ENCODE measurements at regions not wholly inside any gene's neighbourhood (a gene's known extent, or its start where the extent isn't known, plus 50 kb on each side); places are given as distances from the start of the nearest gene placed in this dataset.

GRCh38 chr2:39501412-39501811 is 64.3 kb upstream of the MAP4K3 start:
- no peak overlapping the region for H3K27ac Mint-ChIP-seq (ENCODE audit: unreplicated experiment)
- no peak for DNase-seq (ENCODE audit: low spot score)
- no peaks in the 10 kb centered on the region for H3K27me3 Mint-ChIP-seq (ENCODE audit: low read depth)
- no peak for TF ChIP-seq CTCF (IDR thresholded peaks at IDR 0.05)
- no peak overlapping the region for H3K4me3 Mint-ChIP-seq (ENCODE audit: unreplicated experiment)
- no peaks in the 10 kb centered on the region for H3K36me3 Mint-ChIP-seq (ENCODE audit: low read depth)
- peaks cover 46% of the 10 kb centered on the region for H3K4me1 Mint-ChIP-seq (ENCODE audit: low read depth)
- peaks cover 3% of the 10 kb centered on the region for H3K9me3 Mint-ChIP-seq (ENCODE audit: low read depth)

- H3K27ac Mint-ChIP-seq (ENCODE audit: unreplicated experiment) = no peak overlapping the region
- DNase-seq (ENCODE audit: low spot score) = no peak
- no peak for TF ChIP-seq CTCF (IDR thresholded peaks at IDR 0.05)
Measured at GRCh38 chr2:39503277-39503676, 66.2 kb upstream of the MAP4K3 start.

GRCh38 chr2:39504790-39505335 is 67.8 kb upstream of the MAP4K3 start:
- no peaks in the 10 kb centered on the region for H3K9me3 Mint-ChIP-seq (ENCODE audit: low read depth)
- no peaks in the 10 kb centered on the region for H3K36me3 Mint-ChIP-seq (ENCODE audit: low read depth)
- TF ChIP-seq CTCF (IDR thresholded peaks at IDR 0.05) = no peak
- peaks cover 47% of the 10 kb centered on the region for H3K4me1 Mint-ChIP-seq (ENCODE audit: low read depth)
- no peaks in the 10 kb centered on the region for H3K27me3 Mint-ChIP-seq (ENCODE audit: low read depth)
- no peak for DNase-seq (ENCODE audit: low spot score)
- H3K27ac Mint-ChIP-seq (ENCODE audit: unreplicated experiment) = peak overlapping the region; percentile 87
- peak overlapping the region; percentile 29 for H3K4me3 Mint-ChIP-seq (ENCODE audit: unreplicated experiment)

More at GRCh38 chr2:39503277-39503676, 66.2 kb upstream of the MAP4K3 start:
- Mint-ChIP-seq H3K27me3 (ENCODE audit: low read depth) (no peaks in the 10 kb centered on the region), H3K36me3 (ENCODE audit: low read depth) (no peaks in the 10 kb centered on the region), H3K4me1 (ENCODE audit: low read depth) (peaks cover 41% of the 10 kb centered on the region), H3K4me3 (ENCODE audit: unreplicated experiment) (no peak overlapping the region), H3K9me3 (ENCODE audit: low read depth) (no peaks in the 10 kb centered on the region)

GRCh38 chr2:39506215-39506614 is 69.1 kb upstream of the MAP4K3 start:
- no peak for DNase-seq (ENCODE audit: low spot score)
- Mint-ChIP-seq H3K4me3 (ENCODE audit: unreplicated experiment) (no peak overlapping the region), H3K27ac (ENCODE audit: unreplicated experiment) (no peak overlapping the region), H3K27me3 (ENCODE audit: low read depth) (no peaks in the 10 kb centered on the region), H3K9me3 (ENCODE audit: low read depth) (no peaks in the 10 kb centered on the region), H3K4me1 (ENCODE audit: low read depth) (peaks cover 37% of the 10 kb centered on the region), H3K36me3 (ENCODE audit: low read depth) (no peaks in the 10 kb centered on the region)
- TF ChIP-seq CTCF (IDR thresholded peaks at IDR 0.05) = no peak

- no peak for DNase-seq (ENCODE audit: low spot score)
- H3K9me3 Mint-ChIP-seq (ENCODE audit: low read depth) = no peaks in the 10 kb centered on the region
- H3K4me3 Mint-ChIP-seq (ENCODE audit: unreplicated experiment) = no peak overlapping the region
- TF ChIP-seq CTCF (IDR thresholded peaks at IDR 0.05) = no peak
- peak overlapping the region; percentile 29 for H3K27ac Mint-ChIP-seq (ENCODE audit: unreplicated experiment)
- H3K36me3 Mint-ChIP-seq (ENCODE audit: low read depth) = no peaks in the 10 kb centered on the region
- H3K27me3 Mint-ChIP-seq (ENCODE audit: low read depth) = no peaks in the 10 kb centered on the region
- H3K4me1 Mint-ChIP-seq (ENCODE audit: low read depth) = peaks cover 57% of the 10 kb centered on the region
Measured at GRCh38 chr2:39508198-39508597, 71.1 kb upstream of the MAP4K3 start.
